Psoas muscle (tissue), 7 donors: ENCODE measurements at regions not wholly inside any gene's neighbourhood (a gene's known extent, or its start where the extent isn't known, plus 50 kb on each side); places are given as distances from the start of the nearest gene placed in this dataset.

ENCODE experiments used
- ATAC-seq, 4 donors: fragments of 200-7000 bp; cut with Tn5 transposase; one replicate each; pipeline ENCODE4 v1.9.1; 2020; ENCODE audit warnings: moderate library complexity in 3 of 4, mild to moderate bottlenecking in 2 of 4
- DNase-seq, 2 donors: peaks; one replicate each; pipeline ENCODE4 v3.0.0-alpha.2; 2020
- H3K27ac ChIP-seq: fragments of 200-600 bp; one replicate; pipeline ENCODE4 v1.8.0; 2022
- H3K27me3 ChIP-seq, 3 donors: fragments of 200-600 bp in 1 of 3; one replicate each; pipeline versions ENCODE4 v1.6.1 to v1.8.0; 2013 to 2022; ENCODE audit warnings: low read length in 2 of 3, mild to moderate bottlenecking in 2 of 3, moderate library complexity in 1 of 3; ENCODE audit not compliant: insufficient read depth in 3 of 3
- H3K36me3 ChIP-seq, 2 donors: fragments of 200-600 bp in 1 of 2; one replicate each; pipeline versions ENCODE4 v1.6.1 to v1.8.0; 2013 to 2022; ENCODE audit warnings: low read depth in 1 of 2, mild to moderate bottlenecking in 1 of 2, moderate library complexity in 1 of 2; ENCODE audit not compliant: insufficient read depth in 1 of 2
- H3K4me1 ChIP-seq: fragments of 200-600 bp; one replicate; pipeline ENCODE4 v1.8.0; 2022
- H3K4me3 ChIP-seq: fragments of 200-600 bp; one replicate; pipeline ENCODE4 v1.8.0; 2022; ENCODE audit warnings: mild to moderate bottlenecking
- H3K9me3 ChIP-seq: fragments of 200-600 bp; one replicate; pipeline ENCODE4 v1.8.0; 2022
- CTCF ChIP-seq: fragments of 200-600 bp; IDR thresholded peaks from one replicate; pipeline ENCODE4 v1.8.0; 2022; ENCODE audit warnings: antibody characterized with exemption
- WGBS, 3 donors: extraction: QIAGEN DNeasy Blood & Tissue Kit; methylation state at CpG; one replicate each; pipeline versions ENCODE4 v1.1.6 to v1.1.7; 2013; 5-methylcytosine and 5-hydroxymethylcytosine counted together
- intact Hi-C, 2 donors: fragments of 100-400 bp; cut with DNase I; formaldehyde crosslinking; loops; one replicate each; pipeline versions ENCODE4 v1.11.0 to v1.14.2; 2022
- donor health status: healthy with polysubstance abuse.
- donor health status: DM: no; HTN: no; CAD: no; lungs with moderate emphysema.
- donor health status: Bipolar disorder and iron deficiency.
- donor health status: healthy.
- donor health status: DM: yes; HTN: yes; CAD: no.
- donor health status: DM: no; HTN: no; CAD: no.
- donor health status: DM: yes; HTN: yes; CAD: no.

GRCh38 chr16:86371083-86371803 is 139.1 kb upstream of the FOXF1 start:
- 62 to 69% (median 65%) methylated on average over 20 of the region's 20 CpGs for WGBS, 3 donors
- intact Hi-C loops, result no loop called here
- Histone ChIP-seq H3K4me1 (no peaks in the 10 kb centered on the region), H3K4me3 (no peak overlapping the region), H3K36me3 (no peaks in the 10 kb centered on the region), H3K9me3 (peaks cover 5% of the 10 kb centered on the region), H3K27me3 (peaks cover 0 to 11% (median 5%) of the 10 kb centered on the region in 3 donors), H3K27ac (no peak overlapping the region)
- no peak for TF ChIP-seq CTCF
- ATAC-seq, result no peak
- no peak for DNase-seq

GRCh38 chr16:86372193-86372592 is 138.1 kb upstream of the FOXF1 start:
- H3K36me3 ChIP-seq, result no peaks in the 10 kb centered on the region
- H3K27me3 ChIP-seq, result peaks cover 0 to 11% (median 7%) of the 10 kb centered on the region in 3 donors
- intact Hi-C loops, result no loop called here
- no peak overlapping the region for H3K4me3 ChIP-seq
- WGBS, 3 donors, result 81 to 88% (median 86%) methylated on average over 8 of the region's 8 CpGs
- no peak for TF ChIP-seq CTCF
- H3K4me1 ChIP-seq, result no peaks in the 10 kb centered on the region
- H3K27ac ChIP-seq, result no peak overlapping the region
- H3K9me3 ChIP-seq, result peaks cover 5% of the 10 kb centered on the region
- no peak for DNase-seq
- ATAC-seq, result no peak

GRCh38 chr16:86373276-86373901 is 136.9 kb upstream of the FOXF1 start:
- Histone ChIP-seq H3K9me3 (peaks cover 5% of the 10 kb centered on the region), H3K4me3 (no peak overlapping the region), H3K36me3 (no peaks in the 10 kb centered on the region), H3K27ac (no peak overlapping the region), H3K4me1 (no peaks in the 10 kb centered on the region), H3K27me3 (peaks cover 0 to 7% (median 7%) of the 10 kb centered on the region in 3 donors)
- ATAC-seq (no peak), DNase-seq (no peak)
- TF ChIP-seq CTCF, result no peak
- 57 to 67% (median 60%) methylated on average over 16 of the region's 16 CpGs for WGBS, 3 donors
- intact Hi-C loops, result no loop called here

GRCh38 chr16:86374603-86375130 is 135.7 kb upstream of the FOXF1 start:
- Histone ChIP-seq H3K4me1 (no peaks in the 10 kb centered on the region), H3K4me3 (no peak overlapping the region), H3K9me3 (peaks cover 5% of the 10 kb centered on the region), H3K27me3 (peaks cover 0 to 7% (median 5%) of the 10 kb centered on the region in 3 donors), H3K36me3 (no peaks in the 10 kb centered on the region), H3K27ac (no peak overlapping the region)
- WGBS, 3 donors, result 85 to 88% (median 88%) methylated on average over 6 of the region's 6 CpGs
- DNase-seq (no peak), ATAC-seq (no peak)
- no peak for TF ChIP-seq CTCF
- intact Hi-C loops, result no loop called here
